ENCODE measurements at regions not wholly inside any gene's neighbourhood (a gene's known extent, or its start where the extent isn't known, plus 50 kb on each side); places are given as distances from the start of the nearest gene placed in this dataset.
A peak's percentile ranks its signal among the peaks of the same experiment; 100 is the strongest.

DNA sequence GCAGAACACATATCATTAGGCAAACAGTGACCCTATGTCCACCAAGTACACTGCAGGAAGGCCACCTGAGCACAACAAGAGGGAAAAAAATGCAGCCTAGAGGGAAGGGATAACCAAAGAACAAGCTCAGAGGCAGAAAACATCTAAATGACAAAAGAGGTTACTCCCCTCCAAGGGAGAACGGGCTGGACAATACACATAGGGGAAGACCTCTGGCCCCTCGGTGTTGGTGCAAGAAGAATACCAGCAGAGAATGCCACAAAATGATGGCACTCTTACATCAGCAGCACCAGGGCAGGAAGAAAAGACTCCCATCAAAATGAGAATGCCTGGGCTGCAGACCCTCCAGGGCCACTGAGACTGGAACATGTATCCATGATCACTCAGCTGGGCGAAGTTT lies 66.6 kb upstream of the OPCML start:
- Histone ChIP-seq H3K27ac (ENCODE audit: low read depth, low read length) (no peak overlapping the region), H2AFZ (ENCODE audit: low read length) (no peak overlapping the region), H3K4me3 (ENCODE audit: insufficient read depth, low read length) (no peak overlapping the region), H3K9me3 (ENCODE audit: low read depth, low read length) (no peaks in the 10 kb centered on the region), H3K36me3 (ENCODE audit: insufficient read depth, low read length) (no peaks in the 10 kb centered on the region), H3K4me2 (ENCODE audit: insufficient read depth, low read length) (no peak overlapping the region), H3K79me2 (ENCODE audit: insufficient read depth, low read length) (no peaks in the 10 kb centered on the region), H3K4me1 (ENCODE audit: insufficient read depth, low read length) (no peaks in the 10 kb centered on the region), H4K20me1 (ENCODE audit: insufficient read depth, low read length) (no peaks in the 10 kb centered on the region), H3K27me3 (ENCODE audit: insufficient read depth, low read length) (no peaks in the 10 kb centered on the region)
- peak; percentile 66 for DNase-seq (ENCODE audit: insufficient read length, low spot score, missing footprints)
- TF ChIP-seq, protein P1, sequence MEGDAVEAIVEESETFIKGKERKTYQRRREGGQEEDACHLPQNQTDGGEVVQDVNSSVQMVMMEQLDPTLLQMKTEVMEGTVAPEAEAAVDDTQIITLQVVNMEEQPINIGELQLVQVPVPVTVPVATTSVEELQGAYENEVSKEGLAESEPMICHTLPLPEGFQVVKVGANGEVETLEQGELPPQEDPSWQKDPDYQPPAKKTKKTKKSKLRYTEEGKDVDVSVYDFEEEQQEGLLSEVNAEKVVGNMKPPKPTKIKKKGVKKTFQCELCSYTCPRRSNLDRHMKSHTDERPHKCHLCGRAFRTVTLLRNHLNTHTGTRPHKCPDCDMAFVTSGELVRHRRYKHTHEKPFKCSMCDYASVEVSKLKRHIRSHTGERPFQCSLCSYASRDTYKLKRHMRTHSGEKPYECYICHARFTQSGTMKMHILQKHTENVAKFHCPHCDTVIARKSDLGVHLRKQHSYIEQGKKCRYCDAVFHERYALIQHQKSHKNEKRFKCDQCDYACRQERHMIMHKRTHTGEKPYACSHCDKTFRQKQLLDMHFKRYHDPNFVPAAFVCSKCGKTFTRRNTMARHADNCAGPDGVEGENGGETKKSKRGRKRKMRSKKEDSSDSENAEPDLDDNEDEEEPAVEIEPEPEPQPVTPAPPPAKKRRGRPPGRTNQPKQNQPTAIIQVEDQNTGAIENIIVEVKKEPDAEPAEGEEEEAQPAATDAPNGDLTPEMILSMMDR (IDR thresholded peaks at IDR 0.05; ENCODE audit: extremely low read depth, low read depth, low read length): no peak

DNA sequence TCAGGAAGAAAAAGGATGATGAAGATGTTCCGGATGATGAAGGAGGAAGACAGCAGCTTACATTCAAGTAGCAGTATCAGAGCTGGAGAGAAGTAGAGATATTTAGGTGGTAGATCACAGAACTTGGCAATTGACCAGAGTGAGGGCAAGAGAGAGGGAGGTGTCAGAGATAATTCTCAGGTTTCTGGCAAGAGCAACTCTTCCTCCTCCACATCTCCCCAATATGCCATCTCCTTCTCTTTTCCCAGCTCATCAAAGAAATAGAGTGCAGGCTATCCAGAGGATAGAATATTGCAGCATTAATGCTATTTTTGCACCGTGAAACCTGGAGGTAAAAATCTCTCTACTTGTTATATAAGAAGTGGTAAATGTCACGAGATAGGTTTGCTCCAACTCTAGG lies 64.9 kb upstream of the OPCML start:
- Histone ChIP-seq H3K79me2 (ENCODE audit: insufficient read depth, low read length) (no peaks in the 10 kb centered on the region), H3K27ac (ENCODE audit: low read depth, low read length) (no peak overlapping the region), H3K9me3 (ENCODE audit: low read depth, low read length) (no peaks in the 10 kb centered on the region), H3K36me3 (ENCODE audit: insufficient read depth, low read length) (no peaks in the 10 kb centered on the region), H3K4me2 (ENCODE audit: insufficient read depth, low read length) (no peak overlapping the region), H2AFZ (ENCODE audit: low read length) (no peak overlapping the region), H4K20me1 (ENCODE audit: insufficient read depth, low read length) (no peaks in the 10 kb centered on the region), H3K4me1 (ENCODE audit: insufficient read depth, low read length) (no peaks in the 10 kb centered on the region), H3K4me3 (ENCODE audit: insufficient read depth, low read length) (no peak overlapping the region), H3K27me3 (ENCODE audit: insufficient read depth, low read length) (no peaks in the 10 kb centered on the region)
- TF ChIP-seq, protein P1 (IDR thresholded peaks at IDR 0.05; ENCODE audit: extremely low read depth, low read depth, low read length): no peak
- no peak for DNase-seq (ENCODE audit: insufficient read length, low spot score, missing footprints)

DNA sequence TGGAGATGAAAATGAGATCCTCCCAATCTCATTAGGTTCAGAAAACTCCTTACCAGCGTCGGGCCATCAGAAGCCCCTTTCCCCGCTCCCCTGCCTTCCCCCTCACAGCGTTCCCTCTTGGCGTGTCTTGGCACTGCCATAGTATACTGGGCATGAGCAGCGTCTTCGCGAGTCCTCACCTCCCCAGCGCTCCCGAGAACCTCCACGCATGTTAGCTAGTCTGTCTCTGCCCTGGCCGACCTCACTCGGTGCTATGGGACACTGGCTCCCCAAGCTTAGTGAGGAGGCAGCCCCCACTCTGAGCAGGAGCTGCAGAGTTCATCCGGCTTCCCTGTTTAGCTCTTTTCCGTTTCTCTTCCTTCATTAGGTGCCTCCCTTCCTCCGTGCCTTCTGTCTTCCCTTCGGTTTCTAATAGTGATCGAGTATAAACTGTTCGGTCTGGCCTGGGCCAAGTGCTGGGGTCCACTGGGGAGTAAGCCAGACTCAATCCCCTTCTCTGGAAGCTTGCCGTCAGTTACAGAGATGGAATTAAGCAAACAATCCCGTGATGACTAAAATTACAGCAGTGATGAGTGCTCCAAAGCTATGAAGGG lies 63.8 kb upstream of the OPCML start:
- Histone ChIP-seq H3K9me3 (ENCODE audit: low read depth, low read length) (no peaks in the 10 kb centered on the region), H4K20me1 (ENCODE audit: insufficient read depth, low read length) (no peaks in the 10 kb centered on the region), H3K36me3 (ENCODE audit: insufficient read depth, low read length) (no peaks in the 10 kb centered on the region), H3K79me2 (ENCODE audit: insufficient read depth, low read length) (no peaks in the 10 kb centered on the region), H3K4me2 (ENCODE audit: insufficient read depth, low read length) (no peak overlapping the region), H3K4me3 (ENCODE audit: insufficient read depth, low read length) (no peak overlapping the region), H2AFZ (ENCODE audit: low read length) (no peak overlapping the region), H3K27me3 (ENCODE audit: insufficient read depth, low read length) (no peaks in the 10 kb centered on the region), H3K27ac (ENCODE audit: low read depth, low read length) (no peak overlapping the region), H3K4me1 (ENCODE audit: insufficient read depth, low read length) (no peaks in the 10 kb centered on the region)
- TF ChIP-seq, protein P1 (IDR thresholded peaks at IDR 0.05; ENCODE audit: extremely low read depth, low read depth, low read length): no peak
- DNase-seq (ENCODE audit: insufficient read length, low spot score, missing footprints): no peak

DNA sequence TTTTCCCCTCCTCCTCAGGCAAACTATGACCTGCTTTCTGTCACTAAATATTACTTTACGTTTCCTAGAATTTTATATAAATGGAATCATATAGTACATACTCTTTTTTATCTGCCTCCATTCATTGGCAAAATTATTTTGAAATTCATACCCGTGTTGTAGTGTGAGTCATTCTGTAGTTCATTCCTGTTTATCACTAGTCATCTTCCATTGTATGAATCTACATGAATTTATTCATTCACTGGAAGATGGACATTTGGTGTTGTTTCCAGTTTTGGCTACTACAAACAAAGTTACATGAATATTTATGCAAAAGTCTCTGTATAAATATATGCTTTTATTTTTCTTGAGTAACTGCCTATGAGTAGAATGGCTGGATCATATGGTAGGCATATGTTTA lies 60.7 kb upstream of the OPCML start:
- Histone ChIP-seq H3K4me3 (ENCODE audit: insufficient read depth, low read length) (no peak overlapping the region), H3K4me1 (ENCODE audit: insufficient read depth, low read length) (no peaks in the 10 kb centered on the region), H3K27me3 (ENCODE audit: insufficient read depth, low read length) (no peaks in the 10 kb centered on the region), H3K4me2 (ENCODE audit: insufficient read depth, low read length) (no peak overlapping the region), H3K36me3 (ENCODE audit: insufficient read depth, low read length) (no peaks in the 10 kb centered on the region), H3K79me2 (ENCODE audit: insufficient read depth, low read length) (no peaks in the 10 kb centered on the region), H2AFZ (ENCODE audit: low read length) (no peak overlapping the region), H3K27ac (ENCODE audit: low read depth, low read length) (no peak overlapping the region), H4K20me1 (ENCODE audit: insufficient read depth, low read length) (no peaks in the 10 kb centered on the region), H3K9me3 (ENCODE audit: low read depth, low read length) (no peaks in the 10 kb centered on the region)
- TF ChIP-seq, protein P1 (IDR thresholded peaks at IDR 0.05; ENCODE audit: extremely low read depth, low read depth, low read length): no peak
- DNase-seq (ENCODE audit: insufficient read length, low spot score, missing footprints): no peak
